Effector CD8-positive, alpha-beta T cell (primary cell): ENCODE measurements at regions not wholly inside any gene's neighbourhood (a gene's known extent, or its start where the extent isn't known, plus 50 kb on each side); places are given as distances from the start of the nearest gene placed in this dataset.

ENCODE experiments used
- DNase-seq: peaks from one replicate; lab custom pipeline; 2025; lab: John Stamatoyannopoulos, UW

DNA sequence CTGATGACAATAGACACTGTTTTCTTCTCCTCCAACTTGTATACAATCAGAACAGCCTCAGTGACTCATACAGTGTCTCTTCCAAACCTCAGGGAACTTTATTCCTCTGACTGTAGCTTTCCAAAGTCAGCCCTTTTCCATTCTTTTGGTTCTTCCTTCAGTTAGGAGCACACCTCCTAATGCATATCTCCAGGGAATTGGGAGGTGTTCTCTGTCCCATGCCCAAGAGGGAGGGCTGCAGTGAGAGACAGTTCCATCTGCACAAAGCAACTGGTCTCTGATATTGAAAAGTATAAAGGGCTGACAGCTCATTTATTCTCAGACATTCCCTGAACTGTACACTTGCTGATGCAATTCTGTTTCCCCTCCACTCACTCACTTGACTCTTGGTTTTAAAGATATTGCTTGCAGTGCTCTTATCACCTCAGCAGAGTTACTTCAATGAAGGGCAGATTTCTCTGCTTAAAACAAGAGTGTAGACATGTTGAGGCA is 337.8 kb upstream of the TBC1D5 start:
- no peak for DNase-seq

DNA sequence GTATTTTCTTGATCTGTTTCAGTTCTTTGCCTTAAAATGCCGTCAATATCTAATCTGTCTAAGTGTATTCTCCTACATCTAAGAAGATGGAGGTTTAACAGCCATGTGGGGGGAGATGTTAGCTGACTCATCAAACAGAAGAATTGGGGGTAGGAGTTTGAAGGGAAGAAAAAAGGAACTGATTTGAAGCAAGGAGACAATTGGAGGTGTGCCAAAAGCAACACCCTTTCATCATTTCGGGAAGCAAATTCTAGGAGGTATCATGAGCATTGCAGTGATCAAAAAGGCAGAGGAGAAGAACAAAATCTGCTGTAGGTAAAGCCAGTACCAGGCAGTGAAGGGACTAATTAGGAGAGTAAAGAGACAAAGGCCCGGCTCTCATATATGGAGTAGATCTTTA is 337.3 kb upstream of the TBC1D5 start:
- no peak for DNase-seq

DNA sequence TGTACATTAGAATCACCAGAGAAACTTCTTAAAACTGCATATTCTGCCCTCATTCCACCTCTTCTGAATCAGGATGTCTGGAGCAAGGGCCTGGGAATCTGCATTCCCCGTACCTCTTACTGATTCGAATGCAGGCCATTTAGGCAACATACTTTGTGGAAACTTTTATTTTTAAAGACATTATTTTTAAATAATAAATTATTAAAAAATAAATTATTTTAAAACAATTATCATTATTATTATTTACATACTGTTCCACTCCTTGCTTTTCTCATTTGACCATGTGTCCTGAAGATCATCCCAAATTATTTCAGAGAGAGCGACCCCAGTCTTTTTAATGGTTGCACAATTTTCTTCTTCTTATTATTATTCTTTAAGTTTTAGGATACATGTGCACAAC is 336.6 kb upstream of the TBC1D5 start:
- DNase-seq = no peak

DNA sequence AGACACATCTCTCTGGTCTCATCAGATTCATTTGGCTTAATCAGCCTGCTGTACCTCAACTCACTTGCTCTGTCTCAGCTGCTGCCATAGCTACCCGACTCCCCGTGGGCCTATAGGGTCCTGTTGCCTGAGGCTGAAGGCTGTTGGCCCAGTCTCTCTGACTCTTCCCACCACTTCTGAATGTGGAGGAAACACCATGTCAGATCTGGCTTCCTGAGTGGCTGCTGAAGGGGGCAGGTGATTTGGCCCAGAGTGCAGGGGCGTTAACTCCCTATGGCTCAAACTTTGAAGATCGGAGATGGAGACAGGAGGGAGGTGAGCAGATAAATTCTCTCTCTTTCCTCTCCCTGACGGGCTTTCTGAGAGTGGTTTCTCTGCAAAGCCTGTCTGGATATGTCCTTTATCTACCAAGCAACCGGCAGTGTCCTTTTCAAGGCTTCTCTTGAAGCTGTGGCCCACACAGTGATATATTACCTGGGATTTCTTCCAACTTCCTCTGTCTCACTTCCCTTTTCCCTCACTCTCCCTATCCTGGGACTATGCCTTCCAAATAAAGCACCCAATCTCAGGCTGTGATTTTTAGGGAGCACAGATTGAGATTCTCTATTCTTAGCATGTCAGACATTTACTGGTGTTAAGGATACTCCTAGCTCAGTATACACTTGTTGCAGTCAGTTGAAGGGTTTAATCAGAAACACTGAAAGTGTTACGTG is 334.9 kb upstream of the TBC1D5 start:
- no peak for DNase-seq

DNA sequence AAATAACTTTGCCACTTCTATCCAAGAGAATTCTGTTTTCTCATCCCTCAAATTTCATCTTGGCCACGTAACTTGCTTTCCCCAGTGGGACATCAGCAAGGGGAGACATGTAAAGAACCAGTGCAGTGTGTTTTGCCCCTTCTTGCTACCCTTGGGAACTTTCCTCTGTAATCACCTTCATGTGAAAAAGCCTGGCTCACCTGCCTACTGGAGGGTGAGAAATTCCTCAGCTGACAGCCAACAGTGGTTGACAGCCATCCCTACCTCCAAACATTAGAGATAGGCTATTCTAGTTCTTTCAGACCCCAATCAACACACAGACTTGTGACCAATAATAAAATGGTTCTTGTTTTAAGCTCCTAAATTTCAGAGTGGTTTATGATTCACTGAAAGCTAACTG is 333.9 kb upstream of the TBC1D5 start:
- DNase-seq = no peak

DNA sequence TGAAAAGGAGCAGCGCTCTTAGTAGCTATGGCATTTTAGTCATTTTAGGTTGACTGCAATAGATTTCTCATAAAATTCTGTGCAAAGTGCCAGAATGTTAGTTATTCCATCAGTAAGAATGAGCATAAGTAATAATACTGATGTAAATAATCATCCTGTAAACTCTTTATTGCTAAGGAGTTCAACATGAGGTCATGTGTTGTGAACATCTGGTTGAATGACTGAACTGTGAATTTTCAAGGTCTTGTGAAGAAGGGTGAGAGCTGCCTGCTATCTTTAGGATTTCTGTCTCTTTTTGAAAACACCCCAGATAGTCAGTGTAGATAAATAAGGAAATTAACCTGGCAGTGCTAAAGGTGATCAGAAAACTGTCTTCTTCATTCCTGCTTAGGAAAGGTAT is 333.4 kb upstream of the TBC1D5 start:
- DNase-seq = no peak

DNA sequence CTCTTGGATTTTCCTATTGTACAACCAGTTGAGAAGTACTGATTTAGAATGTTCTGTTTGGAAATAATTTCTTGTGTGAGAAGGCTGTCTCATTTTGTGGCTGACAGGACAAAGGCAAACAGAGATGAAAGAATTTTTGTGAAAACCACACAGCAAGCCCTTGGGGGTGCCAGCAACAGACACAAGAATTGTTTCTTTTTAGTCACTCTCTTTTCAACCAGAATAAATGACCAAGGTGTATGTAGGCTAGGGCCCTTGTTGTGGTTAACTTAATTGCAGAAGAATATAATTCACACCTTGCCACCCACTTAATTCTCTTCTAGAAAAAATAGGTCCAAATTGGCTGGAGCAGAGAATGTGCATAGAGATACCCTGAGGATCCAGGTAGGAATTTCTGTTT is 329.4 kb upstream of the TBC1D5 start:
- no peak for DNase-seq

DNA sequence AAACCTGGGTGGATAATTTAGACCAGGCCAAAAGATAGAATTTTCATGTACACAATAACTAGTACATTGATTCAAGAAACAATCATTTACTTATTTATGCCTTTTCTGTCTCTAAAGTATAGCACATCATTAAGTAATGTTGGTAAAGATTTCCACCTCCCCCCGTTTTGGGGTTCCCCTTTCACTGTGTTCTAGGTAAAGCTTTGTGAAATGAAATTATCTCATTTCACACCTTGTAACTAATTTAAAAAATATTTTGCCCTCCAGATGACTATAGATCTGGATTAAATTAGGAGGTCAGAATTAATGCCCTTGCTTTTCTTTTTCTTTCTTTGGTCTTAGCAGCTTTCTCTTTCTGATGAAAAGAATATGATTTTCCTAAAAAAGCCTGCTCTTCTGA is 328.5 kb upstream of the TBC1D5 start:
- DNase-seq = no peak

DNA sequence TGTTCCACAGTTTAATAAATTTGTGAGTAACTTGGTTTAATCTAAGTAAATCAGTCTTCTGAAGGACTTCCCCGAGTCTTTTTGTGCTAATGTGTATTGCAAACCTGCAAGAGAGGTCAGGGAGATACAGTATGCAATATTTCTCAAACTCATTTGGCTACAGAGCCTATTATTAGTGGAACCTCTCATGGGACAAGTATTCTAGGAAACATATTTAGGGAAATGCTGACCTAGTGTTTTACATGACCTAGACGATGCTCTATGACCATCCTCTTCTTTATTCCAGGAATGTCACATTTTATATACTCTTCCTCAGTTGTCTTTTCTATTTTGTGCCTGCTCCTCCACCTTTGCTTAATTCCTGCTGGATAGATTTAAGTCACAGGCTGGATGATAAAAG is 327.8 kb upstream of the TBC1D5 start:
- DNase-seq = no peak

DNA sequence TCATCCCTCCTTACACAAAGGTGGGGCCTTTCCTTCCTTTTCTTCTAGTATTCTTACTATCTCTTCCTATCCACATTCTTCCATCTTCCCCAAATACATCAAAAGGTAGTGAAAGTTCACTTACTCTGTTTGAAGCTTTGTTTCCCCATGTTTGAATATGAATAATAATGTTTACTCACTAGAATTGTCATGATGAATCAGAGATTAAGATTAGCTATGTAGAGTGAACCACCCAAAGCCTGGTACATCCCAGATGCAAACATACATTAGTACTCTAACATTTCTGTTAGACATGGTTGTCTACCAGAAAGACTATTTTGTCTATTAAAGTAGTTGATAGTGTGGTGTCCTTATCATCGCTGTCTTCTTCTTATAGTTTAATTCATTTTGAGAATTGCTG is 327.1 kb upstream of the TBC1D5 start:
- DNase-seq = no peak

DNA sequence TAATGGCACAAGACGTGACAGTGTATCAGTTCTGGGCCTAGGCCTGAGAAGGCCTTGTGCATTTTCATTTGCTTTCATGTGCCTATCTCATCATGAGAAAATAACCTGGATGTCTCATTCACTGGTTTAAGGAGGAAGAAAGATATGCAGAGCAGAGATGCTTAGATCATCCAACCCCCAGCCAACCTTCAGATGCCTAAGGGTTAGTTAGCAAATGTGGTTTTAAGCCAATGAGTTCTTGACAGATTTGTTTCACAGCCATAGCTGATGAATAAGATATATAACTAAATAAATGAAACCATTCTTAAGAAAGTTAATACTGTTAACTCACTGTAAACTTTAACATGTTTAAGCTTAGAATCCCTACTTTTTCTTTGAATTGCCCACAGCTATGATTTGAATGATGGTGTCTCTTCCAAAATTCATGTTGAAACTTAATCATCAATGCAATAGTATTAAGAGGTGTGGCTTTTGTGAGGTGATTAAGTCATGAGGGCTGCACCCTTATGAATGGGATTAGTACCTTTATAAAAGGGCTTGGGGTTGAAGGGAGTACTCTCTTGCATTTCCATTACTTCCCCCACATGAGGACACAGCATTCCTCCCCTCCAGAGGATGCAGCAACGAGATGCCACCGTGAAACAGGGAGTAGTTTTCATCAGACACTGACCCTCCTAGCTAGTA is 324.6 kb upstream of the TBC1D5 start:
- DNase-seq = no peak

DNA sequence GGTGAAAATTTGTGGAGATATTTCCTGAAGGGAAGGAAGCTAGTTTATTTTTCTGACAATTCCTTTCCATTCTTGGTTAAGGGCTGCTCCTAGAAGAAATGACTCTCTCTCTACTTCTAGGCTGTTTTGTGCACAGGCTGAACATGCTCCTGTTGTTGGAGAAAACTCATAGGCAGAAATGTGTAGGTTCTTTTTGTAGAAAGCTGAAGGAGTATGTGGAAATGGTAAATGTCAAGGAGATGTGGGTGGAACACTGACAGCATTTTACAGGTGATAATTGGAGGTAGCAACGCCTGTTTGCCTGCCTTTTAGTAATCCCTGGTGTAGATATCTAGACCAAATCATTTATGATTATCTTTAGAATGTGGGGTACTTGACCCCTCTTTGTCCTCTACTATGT is 322.2 kb upstream of the TBC1D5 start:
- no peak for DNase-seq

DNA sequence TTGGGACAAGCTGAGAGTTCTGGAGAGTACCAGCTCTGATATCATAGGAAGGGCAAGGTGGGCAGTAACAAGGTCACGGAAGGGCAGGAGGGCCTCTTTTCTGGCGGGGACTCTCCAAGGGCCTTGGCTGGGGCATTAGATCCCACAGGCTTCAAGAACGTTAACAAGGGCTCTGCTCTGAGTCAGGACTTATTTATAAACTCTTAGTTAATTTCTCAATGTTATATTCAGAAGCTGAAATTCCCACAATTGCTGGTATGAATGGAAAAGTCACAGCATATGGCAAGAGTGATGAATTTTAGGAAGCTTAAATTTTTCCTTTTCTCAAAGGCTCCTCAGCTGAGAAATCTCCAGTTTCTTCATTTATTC is 320.2 kb upstream of the TBC1D5 start:
- no peak for DNase-seq

DNA sequence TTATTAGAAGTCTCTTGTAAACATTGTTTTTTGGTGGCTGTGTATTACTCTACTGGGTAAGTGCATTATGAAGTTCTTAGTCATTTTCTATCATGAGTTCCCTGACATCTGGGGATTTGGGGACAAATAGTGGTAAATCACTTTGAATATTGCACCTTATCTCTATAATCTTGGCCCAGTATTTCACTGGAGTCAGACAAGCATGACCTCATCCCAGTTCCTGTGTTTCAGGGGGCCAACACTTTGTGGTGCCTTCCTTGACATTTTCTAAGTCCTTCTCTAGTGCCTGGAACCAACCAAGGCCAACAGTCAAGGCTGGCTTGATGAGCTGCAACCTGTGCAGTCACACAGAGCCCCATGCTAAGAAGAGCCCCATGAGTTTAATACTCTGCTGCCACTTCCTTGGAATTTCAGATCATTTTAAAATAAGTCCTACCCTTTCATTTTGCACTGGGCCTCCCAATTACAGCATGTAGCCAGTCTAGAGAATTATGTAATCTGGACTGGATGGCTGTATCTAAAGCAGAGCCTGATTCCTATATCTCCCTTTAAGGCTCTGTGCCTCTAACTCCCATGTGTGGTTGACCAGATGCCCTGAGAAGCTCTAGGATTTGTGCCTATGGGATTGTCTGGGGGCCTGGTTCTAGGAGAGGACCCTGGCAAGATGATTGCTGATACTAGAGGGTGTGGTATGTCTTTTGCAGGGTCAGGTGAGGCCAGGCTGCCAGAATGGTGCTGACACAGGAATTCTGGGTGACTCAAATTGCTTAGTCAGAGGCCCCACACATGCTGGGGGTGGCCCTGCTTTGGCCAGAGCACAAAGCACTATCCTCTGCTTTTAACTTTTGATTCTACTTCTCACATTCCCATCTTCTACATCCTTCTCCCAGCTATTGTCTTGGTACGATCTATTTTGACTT is 319.6 kb upstream of the TBC1D5 start:
- no peak for DNase-seq

DNA sequence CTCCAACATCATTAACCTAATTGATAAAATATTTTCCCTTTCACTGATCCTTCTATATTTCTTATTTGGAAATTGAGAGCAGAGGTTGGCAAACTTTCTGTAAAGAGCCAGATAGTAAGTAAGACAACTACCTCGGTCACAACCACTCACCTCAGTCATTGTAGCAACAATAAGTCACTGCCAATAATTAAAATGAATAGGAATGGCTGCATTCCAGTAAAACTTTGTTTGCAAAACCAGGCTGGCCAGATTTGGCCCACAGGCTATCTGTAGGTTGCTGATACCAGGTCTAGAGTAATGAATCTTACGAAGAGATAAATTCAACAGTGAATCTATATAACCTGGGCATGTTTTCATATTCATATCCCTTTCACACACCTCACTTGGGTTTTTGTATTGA is 316.2 kb upstream of the TBC1D5 start:
- DNase-seq = no peak

DNA sequence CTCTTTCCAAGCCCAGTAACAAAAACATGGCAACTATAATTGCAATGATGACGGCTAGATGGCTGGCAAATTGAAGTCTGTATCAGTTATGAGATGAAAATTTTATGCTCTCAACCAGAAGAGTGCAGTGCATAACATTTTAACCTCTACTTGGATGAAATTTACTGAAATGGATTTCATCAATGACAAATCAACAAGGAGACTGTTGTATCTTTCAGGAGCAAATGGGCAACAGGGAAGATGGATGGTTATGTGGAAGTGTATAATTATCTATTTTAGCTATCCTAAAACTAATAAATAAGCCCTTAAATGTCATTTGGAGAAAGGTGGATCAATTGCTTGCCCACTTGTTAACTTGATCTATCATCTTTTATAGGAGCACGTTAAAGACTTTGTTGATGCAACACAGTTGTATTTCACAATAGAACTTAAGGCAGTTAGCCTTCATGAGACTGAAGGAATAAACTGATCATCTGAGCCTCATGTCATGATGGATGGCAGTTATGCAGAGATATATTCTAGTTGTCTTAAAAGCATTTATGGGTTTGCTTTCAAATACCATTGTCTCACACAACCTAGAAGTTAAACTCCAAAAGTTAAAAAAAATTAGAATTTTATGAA is 315.1 kb upstream of the TBC1D5 start:
- DNase-seq = no peak

DNA sequence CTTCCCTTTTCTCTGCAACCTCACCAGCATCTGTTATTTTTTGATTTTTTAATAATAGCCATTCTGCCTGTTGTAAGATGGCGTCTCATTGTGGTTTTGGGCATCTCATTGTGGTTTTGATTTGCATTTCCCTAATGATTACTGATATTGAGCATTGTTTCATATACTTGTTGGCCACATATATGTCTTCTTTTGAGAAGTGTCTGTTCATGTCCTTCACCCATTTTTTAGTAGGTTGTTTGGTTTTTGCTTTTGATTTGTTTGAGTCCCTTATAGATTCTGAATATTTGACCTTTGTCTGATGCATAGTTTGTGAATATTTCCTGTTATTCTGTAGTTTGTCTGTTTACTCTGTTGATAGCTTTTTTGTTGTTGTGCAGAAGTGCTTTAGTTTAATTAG is 312.2 kb upstream of the TBC1D5 start:
- no peak for DNase-seq

DNA sequence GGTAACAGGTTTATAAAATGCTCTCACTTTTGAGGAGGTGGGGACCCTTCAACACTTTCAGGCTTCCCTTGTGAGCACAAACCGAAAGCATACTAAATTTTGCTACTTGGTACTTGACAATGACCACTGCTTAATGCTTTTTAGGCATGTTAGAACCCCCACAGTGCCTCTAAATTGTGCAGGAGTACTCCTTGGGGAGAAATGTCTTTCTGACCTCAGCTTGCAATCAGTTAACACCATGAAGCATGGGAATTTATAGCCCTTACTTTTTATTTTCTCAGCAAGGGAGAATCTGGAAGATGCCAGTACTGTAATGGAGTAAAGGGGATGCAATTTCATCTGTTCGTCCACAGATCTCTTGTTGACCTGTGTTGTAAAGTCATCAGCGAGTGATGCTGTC is 308.9 kb upstream of the TBC1D5 start:
- DNase-seq = no peak

DNA sequence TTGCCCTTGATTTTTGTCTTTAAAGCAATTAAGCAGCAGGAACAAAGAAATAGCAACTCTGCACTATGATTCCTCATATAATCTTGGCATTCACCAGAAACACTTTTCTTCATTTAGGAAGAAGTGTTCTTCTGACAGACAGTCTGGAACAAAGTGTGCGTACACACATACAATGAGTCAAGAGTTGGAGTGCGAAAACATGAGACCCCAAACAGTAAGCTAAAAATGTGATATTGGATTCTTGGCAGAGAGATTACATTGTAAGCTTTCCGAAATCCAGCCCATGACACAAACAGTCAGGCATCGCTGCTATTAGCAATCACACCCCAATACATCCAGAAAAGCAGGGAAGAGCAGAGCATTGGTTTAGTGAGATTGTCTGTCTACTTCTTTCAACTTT is 306.7 kb upstream of the TBC1D5 start:
- no peak for DNase-seq

DNA sequence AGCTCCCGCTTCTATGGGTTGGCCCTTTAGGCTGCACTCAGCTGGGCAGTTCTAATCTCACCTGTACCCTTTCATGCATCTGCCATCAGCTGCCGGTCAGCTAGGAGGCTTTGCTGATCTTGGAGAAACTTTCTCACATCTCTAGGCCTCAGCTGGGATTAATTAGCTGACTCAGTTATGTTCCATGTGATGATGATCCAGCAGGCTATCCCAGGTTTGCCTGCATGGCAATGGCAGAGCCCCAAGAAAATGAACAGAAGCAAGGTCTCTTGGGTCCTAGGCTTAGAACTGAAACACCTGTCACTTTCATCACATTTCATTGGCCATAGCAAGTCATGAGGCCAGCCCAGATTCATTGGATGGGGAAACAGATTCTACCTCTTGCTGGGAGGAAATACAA is 304.6 kb upstream of the TBC1D5 start:
- no peak for DNase-seq

DNA sequence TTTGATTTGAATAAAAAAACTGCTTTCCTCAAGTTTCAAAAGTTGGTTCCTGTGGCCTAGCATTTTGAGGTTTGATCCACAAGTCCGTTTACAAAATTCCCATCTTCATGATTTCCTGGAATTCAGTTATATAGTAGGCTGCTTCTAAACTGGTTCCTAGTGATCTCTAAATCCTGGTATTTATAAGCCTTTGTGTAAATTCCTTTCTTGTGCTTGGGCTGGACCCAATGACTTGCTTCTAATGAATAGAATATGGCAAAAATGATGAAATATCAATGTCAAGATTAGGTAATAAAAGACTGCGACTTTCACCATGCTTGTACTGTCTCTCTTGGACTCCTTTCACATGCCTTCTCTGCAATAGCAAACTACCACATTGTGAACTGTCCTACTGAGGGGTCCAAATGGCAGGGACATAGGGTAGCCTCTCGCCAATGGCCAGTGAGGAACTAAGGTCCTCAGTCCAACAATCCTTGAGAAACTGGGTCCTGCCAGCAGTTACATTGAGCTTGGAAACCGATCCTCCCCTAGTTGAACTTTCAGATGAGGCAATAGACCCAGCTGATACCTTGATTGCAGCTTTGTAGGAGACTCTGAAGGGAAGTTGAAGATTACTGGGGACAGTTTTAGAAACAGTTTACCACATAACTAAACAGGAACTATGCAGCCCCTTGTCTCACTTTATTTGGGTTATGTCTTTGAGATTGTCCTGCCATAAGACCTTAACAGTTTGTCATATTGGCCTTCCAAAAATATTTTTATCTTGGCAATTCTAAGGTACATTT is 303.9 kb upstream of the TBC1D5 start:
- no peak for DNase-seq
